ENCODE measurements at regions not wholly inside any gene's neighbourhood (a gene's known extent, or its start where the extent isn't known, plus 50 kb on each side); places are given as distances from the start of the nearest gene placed in this dataset.

DNA sequence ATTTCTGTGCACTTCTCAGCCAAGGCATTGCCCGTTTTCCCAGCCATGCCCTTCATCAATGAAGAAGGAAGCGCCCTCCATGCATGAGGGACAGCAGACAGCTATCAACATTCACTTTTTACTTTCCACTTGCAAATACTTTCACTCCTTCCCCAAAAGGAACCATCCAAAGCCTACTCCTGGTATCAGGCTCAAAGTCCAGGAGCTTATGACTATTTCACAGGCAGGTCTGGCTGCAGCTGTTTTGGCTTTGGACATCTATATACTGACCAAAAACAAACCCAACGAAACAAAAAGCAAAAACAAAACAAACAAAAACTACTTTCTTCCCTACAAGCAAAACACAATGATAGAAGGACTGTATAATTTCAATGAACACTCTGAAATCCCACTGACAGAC lies 825.1 kb downstream of the RNF144A start:
- TF ChIP-seq, protein P1, sequence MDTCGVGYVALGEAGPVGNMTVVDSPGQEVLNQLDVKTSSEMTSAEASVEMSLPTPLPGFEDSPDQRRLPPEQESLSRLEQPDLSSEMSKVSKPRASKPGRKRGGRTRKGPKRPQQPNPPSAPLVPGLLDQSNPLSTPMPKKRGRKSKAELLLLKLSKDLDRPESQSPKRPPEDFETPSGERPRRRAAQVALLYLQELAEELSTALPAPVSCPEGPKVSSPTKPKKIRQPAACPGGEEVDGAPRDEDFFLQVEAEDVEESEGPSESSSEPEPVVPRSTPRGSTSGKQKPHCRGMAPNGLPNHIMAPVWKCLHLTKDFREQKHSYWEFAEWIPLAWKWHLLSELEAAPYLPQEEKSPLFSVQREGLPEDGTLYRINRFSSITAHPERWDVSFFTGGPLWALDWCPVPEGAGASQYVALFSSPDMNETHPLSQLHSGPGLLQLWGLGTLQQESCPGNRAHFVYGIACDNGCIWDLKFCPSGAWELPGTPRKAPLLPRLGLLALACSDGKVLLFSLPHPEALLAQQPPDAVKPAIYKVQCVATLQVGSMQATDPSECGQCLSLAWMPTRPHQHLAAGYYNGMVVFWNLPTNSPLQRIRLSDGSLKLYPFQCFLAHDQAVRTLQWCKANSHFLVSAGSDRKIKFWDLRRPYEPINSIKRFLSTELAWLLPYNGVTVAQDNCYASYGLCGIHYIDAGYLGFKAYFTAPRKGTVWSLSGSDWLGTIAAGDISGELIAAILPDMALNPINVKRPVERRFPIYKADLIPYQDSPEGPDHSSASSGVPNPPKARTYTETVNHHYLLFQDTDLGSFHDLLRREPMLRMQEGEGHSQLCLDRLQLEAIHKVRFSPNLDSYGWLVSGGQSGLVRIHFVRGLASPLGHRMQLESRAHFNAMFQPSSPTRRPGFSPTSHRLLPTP (IDR thresholded peaks at IDR 0.05; ENCODE audit: borderline replicate concordance, extremely low read depth, insufficient read length) = no peak
- TF ChIP-seq, protein P2, sequence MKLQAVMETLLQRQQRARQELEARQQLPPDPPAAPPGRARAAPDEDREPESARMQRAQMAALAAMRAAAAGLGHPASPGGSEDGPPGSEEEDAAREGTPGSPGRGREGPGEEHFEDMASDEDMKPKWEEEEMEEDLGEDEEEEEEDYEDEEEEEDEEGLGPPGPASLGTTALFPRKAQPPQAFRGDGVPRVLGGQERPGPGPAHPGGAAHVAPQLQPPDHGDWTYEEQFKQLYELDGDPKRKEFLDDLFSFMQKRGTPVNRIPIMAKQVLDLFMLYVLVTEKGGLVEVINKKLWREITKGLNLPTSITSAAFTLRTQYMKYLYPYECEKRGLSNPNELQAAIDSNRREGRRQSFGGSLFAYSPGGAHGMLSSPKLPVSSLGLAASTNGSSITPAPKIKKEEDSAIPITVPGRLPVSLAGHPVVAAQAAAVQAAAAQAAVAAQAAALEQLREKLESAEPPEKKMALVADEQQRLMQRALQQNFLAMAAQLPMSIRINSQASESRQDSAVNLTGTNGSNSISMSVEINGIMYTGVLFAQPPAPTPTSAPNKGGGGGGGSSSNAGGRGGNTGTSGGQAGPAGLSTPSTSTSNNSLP (IDR thresholded peaks at IDR 0.05; ENCODE audit: borderline replicate concordance, low read depth, low read length) = no peak
- TF ChIP-seq CBX2 (IDR thresholded peaks at IDR 0.05; ENCODE audit: insufficient read depth, low read length, poor library complexity, severe bottlenecking) (no peak), SP1 (CRISPR knock-in tag; IDR thresholded peaks at IDR 0.05) (no peak)
- TF ChIP-seq, protein P3, sequence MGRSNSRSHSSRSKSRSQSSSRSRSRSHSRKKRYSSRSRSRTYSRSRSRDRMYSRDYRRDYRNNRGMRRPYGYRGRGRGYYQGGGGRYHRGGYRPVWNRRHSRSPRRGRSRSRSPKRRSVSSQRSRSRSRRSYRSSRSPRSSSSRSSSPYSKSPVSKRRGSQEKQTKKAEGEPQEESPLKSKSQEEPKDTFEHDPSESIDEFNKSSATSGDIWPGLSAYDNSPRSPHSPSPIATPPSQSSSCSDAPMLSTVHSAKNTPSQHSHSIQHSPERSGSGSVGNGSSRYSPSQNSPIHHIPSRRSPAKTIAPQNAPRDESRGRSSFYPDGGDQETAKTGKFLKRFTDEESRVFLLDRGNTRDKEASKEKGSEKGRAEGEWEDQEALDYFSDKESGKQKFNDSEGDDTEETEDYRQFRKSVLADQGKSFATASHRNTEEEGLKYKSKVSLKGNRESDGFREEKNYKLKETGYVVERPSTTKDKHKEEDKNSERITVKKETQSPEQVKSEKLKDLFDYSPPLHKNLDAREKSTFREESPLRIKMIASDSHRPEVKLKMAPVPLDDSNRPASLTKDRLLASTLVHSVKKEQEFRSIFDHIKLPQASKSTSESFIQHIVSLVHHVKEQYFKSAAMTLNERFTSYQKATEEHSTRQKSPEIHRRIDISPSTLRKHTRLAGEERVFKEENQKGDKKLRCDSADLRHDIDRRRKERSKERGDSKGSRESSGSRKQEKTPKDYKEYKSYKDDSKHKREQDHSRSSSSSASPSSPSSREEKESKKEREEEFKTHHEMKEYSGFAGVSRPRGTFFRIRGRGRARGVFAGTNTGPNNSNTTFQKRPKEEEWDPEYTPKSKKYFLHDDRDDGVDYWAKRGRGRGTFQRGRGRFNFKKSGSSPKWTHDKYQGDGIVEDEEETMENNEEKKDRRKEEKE (IDR thresholded peaks at IDR 0.05; ENCODE audit: borderline replicate concordance in 1 of 2, control insufficient read depth in 1 of 2, low read depth in 2 of 2, low read length in 1 of 2) = no peak

Measured in K562 (cell line).